ENCODE measurements at regions not wholly inside any gene's neighbourhood (a gene's known extent, or its start where the extent isn't known, plus 50 kb on each side); places are given as distances from the start of the nearest gene placed in this dataset.

- no peak for ATAC-seq
- TF ChIP-seq SNAI2 (CRISPR knock-in tag; IDR thresholded peaks at IDR 0.05) = no peak
- TF ChIP-seq, protein P1, sequence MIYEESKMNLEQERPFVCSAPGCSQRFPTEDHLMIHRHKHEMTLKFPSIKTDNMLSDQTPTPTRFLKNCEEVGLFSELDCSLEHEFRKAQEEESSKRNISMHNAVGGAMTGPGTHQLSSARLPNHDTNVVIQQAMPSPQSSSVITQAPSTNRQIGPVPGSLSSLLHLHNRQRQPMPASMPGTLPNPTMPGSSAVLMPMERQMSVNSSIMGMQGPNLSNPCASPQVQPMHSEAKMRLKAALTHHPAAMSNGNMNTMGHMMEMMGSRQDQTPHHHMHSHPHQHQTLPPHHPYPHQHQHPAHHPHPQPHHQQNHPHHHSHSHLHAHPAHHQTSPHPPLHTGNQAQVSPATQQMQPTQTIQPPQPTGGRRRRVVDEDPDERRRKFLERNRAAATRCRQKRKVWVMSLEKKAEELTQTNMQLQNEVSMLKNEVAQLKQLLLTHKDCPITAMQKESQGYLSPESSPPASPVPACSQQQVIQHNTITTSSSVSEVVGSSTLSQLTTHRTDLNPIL (CRISPR knock-in tag; IDR thresholded peaks at IDR 0.05; ENCODE audit: low read depth) = no peak
- no peak for TF ChIP-seq ZNF565 (CRISPR knock-in tag; conservative IDR thresholded peaks at IDR 0.05; ENCODE audit: low read depth)
- TF ChIP-seq, protein P2, sequence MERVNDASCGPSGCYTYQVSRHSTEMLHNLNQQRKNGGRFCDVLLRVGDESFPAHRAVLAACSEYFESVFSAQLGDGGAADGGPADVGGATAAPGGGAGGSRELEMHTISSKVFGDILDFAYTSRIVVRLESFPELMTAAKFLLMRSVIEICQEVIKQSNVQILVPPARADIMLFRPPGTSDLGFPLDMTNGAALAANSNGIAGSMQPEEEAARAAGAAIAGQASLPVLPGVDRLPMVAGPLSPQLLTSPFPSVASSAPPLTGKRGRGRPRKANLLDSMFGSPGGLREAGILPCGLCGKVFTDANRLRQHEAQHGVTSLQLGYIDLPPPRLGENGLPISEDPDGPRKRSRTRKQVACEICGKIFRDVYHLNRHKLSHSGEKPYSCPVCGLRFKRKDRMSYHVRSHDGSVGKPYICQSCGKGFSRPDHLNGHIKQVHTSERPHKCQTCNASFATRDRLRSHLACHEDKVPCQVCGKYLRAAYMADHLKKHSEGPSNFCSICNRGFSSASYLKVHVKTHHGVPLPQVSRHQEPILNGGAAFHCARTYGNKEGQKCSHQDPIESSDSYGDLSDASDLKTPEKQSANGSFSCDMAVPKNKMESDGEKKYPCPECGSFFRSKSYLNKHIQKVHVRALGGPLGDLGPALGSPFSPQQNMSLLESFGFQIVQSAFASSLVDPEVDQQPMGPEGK (CRISPR knock-in tag; IDR thresholded peaks at IDR 0.05; ENCODE audit: borderline replicate concordance) = no peak
- no peak for TF ChIP-seq ZFP3 (CRISPR knock-in tag; IDR thresholded peaks at IDR 0.05)
- TF ChIP-seq BACH2 (CRISPR knock-in tag; IDR thresholded peaks at IDR 0.05; ENCODE audit: borderline replicate concordance) = no peak
- TF ChIP-seq ARNTL (CRISPR knock-in tag; IDR thresholded peaks at IDR 0.05; ENCODE audit: borderline replicate concordance, low read depth) = no peak
- TF ChIP-seq RARB (CRISPR knock-in tag; IDR thresholded peaks at IDR 0.05) = no peak
- no peak for TF ChIP-seq ZNF70 (CRISPR knock-in tag; IDR thresholded peaks at IDR 0.05)
Observed at GRCh38 chr7:41538810-41539724, 163.8 kb downstream of the INHBA start.

DNA sequence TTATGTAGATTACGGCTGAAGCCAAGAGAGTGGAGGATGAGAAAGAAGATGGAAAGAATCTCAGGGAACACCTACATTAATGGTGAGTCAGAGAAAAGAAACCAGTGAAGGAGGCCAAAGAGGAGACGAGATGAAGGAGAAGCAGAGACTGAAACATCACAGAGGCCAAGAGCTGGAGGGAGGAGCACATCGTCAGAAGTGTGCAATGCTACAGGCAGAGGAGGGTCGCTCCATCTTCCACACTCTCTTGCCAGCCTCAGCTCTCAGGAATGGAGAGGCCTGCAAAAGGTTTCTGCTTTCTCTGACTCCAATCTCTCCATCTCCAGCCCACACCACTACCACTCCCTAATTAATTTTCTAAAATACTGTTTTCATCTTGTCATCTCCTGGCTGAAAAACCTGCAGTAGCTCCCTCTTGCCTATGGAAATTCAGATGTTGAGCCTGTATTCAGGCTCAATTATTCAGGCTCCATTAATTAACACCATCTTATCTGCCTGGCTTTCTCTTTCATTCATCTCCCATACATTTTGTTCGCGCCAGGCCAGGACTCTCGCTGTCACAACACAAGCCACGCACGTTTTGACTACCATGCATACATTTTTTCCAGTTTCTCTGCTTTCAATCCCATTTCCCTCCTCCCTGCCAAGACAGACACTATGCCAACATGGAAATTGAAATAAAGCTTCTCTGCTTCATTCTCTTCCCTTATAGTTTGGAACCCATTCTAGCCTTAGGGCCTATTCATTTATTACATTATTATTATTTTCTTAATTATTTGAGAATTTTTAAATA lies 165.8 kb downstream of the INHBA start:
- TF ChIP-seq GLIS3 (CRISPR knock-in tag; IDR thresholded peaks at IDR 0.05) = no peak
- TF ChIP-seq, protein P1 (CRISPR knock-in tag; IDR thresholded peaks at IDR 0.05; ENCODE audit: low read depth) = no peak
- no peak for TF ChIP-seq CSDC2 (CRISPR knock-in tag; IDR thresholded peaks at IDR 0.05)
- no peak for TF ChIP-seq ESRRG (CRISPR knock-in tag; IDR thresholded peaks at IDR 0.05)
- no peak for TF ChIP-seq ZFP3 (CRISPR knock-in tag; IDR thresholded peaks at IDR 0.05)
- no peak for TF ChIP-seq ZFP30 (CRISPR knock-in tag; IDR thresholded peaks at IDR 0.05)
- TF ChIP-seq POU6F1 (CRISPR knock-in tag; IDR thresholded peaks at IDR 0.05; ENCODE audit: borderline replicate concordance, low read depth) = no peak
- TF ChIP-seq TOX (CRISPR knock-in tag; IDR thresholded peaks at IDR 0.05; ENCODE audit: borderline replicate concordance) = no peak
- no peak for TF ChIP-seq ZNF8 (CRISPR knock-in tag; IDR thresholded peaks at IDR 0.05)
- no peak for TF ChIP-seq TSHZ2 (CRISPR knock-in tag; IDR thresholded peaks at IDR 0.05)
- TF ChIP-seq TCF4 (CRISPR knock-in tag; IDR thresholded peaks at IDR 0.05; ENCODE audit: borderline replicate concordance) = no peak
- TF ChIP-seq SNAI2 (CRISPR knock-in tag; IDR thresholded peaks at IDR 0.05) = no peak
- no peak for TF ChIP-seq PPARA (CRISPR knock-in tag; IDR thresholded peaks at IDR 0.05; ENCODE audit: borderline replicate concordance)
- no peak for TF ChIP-seq ZC3H10 (CRISPR knock-in tag; IDR thresholded peaks at IDR 0.05)
- TF ChIP-seq ISL1 (CRISPR knock-in tag; IDR thresholded peaks at IDR 0.05) = no peak
- TF ChIP-seq OSR1 (CRISPR knock-in tag; IDR thresholded peaks at IDR 0.05) = no peak
- TF ChIP-seq RARB (CRISPR knock-in tag; IDR thresholded peaks at IDR 0.05) = no peak
- no peak for TF ChIP-seq ZNF565 (CRISPR knock-in tag; conservative IDR thresholded peaks at IDR 0.05; ENCODE audit: low read depth)
- TF ChIP-seq CSRNP3 (CRISPR knock-in tag; IDR thresholded peaks at IDR 0.05) = no peak
- TF ChIP-seq ZNF70 (CRISPR knock-in tag; IDR thresholded peaks at IDR 0.05) = no peak
- no peak for ATAC-seq

Data from SK-N-SH treated with all-trans-retinoic acid at 6 μM for 48 hours (cell line).